Vagina (tissue), 2 donors: ENCODE measurements at regions not wholly inside any gene's neighbourhood (a gene's known extent, or its start where the extent isn't known, plus 50 kb on each side); places are given as distances from the start of the nearest gene placed in this dataset.

Source experiments
- DNase-seq, 2 donors: peaks; one replicate each; pipeline ENCODE4 v3.0.0-alpha.2; 2017; ENCODE audit errors: extremely low spot score in 2 of 2
- H3K27ac ChIP-seq: fragments of 200-600 bp; sonication (generic); one replicate; pipeline ENCODE4 v1.5.1; 2019
- H3K27me3 ChIP-seq: fragments of 200-600 bp; sonication (generic); one replicate; pipeline ENCODE4 v1.5.1; 2019
- H3K36me3 ChIP-seq, 2 donors: fragments of 200-600 bp; sonication (generic); one replicate each; pipeline ENCODE4 v1.5.1; 2017 to 2019
- H3K4me1 ChIP-seq: fragments of 200-600 bp; sonication (generic); one replicate; pipeline ENCODE4 v1.5.1; 2019
- H3K4me3 ChIP-seq, 2 donors: fragments of 200-600 bp; sonication (generic); 1 replicate in 1 of 2; 2 replicates in 1 of 2; pipeline ENCODE4 v1.5.1; 2016 to 2019
- H3K9me3 ChIP-seq: fragments of 200-600 bp; sonication (generic); one replicate; pipeline ENCODE4 v1.5.1; 2019
- POLR2A ChIP-seq, 2 donors: fragments of 450-650 bp; IDR thresholded peaks; one replicate each; pipeline ENCODE4 v1.6.1; 2017; ENCODE audit warnings: antibody characterized with exemption in 2 of 2, mild to moderate bottlenecking in 2 of 2, moderate library complexity in 2 of 2
- POLR2AphosphoS5 ChIP-seq, 2 donors: sonication (generic); formaldehyde crosslinking; IDR thresholded peaks; one replicate each; pipeline ENCODE4 v1.9.0; 2017; ENCODE audit warnings: antibody characterized with exemption in 2 of 2, mild to moderate bottlenecking in 2 of 2, low read depth in 1 of 2; ENCODE audit not compliant: insufficient read depth in 1 of 2
- intact Hi-C: fragments of 100-400 bp; cut with DNase I; formaldehyde crosslinking; loops from one replicate; pipeline ENCODE4 v1.15.1; 2023
- TF ChIP-seq, protein P1 (sequence below), 3 experiments: fragments of 450-650 bp in 2 of 3; fragments of 200-600 bp in 1 of 3; sonication (generic) in 1 of 3; IDR thresholded peaks; one replicate each; pipeline ENCODE4 v1.5.1; 2017 to 2019; ENCODE audit warnings: antibody characterized with exemption in 3 of 3, mild to moderate bottlenecking in 2 of 3, moderate library complexity in 2 of 3

DNA sequence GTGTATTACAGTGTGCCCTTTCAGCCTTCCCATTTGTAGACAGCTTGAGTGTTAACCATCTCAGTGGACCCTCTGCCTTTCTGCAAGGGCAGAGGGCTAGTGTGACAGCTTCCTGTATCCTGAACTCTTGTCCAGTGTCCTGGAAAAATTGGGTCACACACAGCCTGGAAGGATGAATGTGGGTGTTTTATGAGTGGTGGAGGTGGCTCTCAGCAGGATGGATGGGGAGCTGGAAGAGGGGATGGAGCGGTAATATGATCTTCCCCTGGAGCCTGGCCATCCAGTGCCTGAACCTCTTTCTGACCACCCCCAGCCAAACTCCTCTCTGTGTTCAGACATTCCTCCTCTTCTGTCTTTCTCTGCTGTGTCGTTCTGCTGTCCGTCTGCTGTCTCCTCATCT lies 113.0 kb downstream of the KIF4B start:
- no peaks in the 10 kb centered on the region for H3K36me3 ChIP-seq
- TF ChIP-seq POLR2A (IDR thresholded peaks at IDR 0.05) (no peak), POLR2AphosphoS5 (IDR thresholded peaks at IDR 0.05; ENCODE audit: insufficient read depth in 1 of 2, low read depth in 1 of 2) (no peak)
- TF ChIP-seq, protein P1, sequence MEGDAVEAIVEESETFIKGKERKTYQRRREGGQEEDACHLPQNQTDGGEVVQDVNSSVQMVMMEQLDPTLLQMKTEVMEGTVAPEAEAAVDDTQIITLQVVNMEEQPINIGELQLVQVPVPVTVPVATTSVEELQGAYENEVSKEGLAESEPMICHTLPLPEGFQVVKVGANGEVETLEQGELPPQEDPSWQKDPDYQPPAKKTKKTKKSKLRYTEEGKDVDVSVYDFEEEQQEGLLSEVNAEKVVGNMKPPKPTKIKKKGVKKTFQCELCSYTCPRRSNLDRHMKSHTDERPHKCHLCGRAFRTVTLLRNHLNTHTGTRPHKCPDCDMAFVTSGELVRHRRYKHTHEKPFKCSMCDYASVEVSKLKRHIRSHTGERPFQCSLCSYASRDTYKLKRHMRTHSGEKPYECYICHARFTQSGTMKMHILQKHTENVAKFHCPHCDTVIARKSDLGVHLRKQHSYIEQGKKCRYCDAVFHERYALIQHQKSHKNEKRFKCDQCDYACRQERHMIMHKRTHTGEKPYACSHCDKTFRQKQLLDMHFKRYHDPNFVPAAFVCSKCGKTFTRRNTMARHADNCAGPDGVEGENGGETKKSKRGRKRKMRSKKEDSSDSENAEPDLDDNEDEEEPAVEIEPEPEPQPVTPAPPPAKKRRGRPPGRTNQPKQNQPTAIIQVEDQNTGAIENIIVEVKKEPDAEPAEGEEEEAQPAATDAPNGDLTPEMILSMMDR (IDR thresholded peaks at IDR 0.05): no peak
- H3K27me3 ChIP-seq: no peaks in the 10 kb centered on the region
- H3K4me3 ChIP-seq: no peak overlapping the region
- intact Hi-C loops: no loop called here
- DNase-seq: no peak
- no peaks in the 10 kb centered on the region for H3K9me3 ChIP-seq
- H3K27ac ChIP-seq: no peak overlapping the region
- H3K4me1 ChIP-seq: no peaks in the 10 kb centered on the region

- Histone ChIP-seq H3K4me3 (no peak overlapping the region), H3K9me3 (no peaks in the 10 kb centered on the region), H3K27me3 (no peaks in the 10 kb centered on the region), H3K36me3 (no peaks in the 10 kb centered on the region), H3K4me1 (no peaks in the 10 kb centered on the region), H3K27ac (no peak overlapping the region)
- no peak for DNase-seq
- intact Hi-C loops: no loop called here
- no peak for TF ChIP-seq POLR2A (IDR thresholded peaks at IDR 0.05)
- no peak for TF ChIP-seq POLR2AphosphoS5 (IDR thresholded peaks at IDR 0.05; ENCODE audit: insufficient read depth in 1 of 2, low read depth in 1 of 2)
- TF ChIP-seq, protein P1 (IDR thresholded peaks at IDR 0.05): no peak
Observed at GRCh38 chr5:155127552-155127951, 114.0 kb downstream of the KIF4B start.

DNA sequence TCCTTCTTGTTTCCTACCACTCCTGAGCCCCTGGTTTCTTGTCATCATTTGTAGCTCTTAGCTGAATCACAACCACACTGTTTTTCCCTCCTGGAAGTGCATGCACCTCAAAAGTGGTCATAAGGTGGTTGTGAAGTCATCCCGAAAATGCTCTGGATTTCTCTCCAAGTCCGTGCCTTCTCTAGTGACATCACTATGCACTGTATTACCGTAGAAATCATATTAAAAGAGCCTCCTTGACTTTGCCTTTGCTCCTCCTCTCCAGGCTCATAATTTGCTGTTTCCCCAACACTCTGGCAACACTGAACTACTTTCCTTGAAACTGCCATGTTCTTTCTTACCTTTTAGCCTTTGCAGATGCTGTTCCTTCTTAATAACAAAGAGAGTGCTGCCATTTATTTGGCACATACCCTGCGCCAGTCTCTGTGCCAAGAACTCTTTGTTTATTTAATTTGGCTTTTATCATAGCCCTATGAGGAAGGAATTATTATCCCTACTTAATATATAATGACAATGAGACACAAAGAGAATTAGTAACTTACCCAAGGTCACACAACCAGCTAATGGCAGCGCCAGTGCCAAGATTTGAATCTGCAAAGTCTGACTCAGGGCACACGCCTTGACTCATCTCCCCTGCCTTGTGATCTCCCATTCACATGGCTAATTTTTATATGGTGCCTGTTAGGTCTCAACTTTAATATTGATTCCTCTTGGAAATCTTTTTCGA lies 115.4 kb downstream of the KIF4B start:
- intact Hi-C loops: no loop called here
- no peaks in the 10 kb centered on the region for H3K4me1 ChIP-seq
- no peak overlapping the region for H3K27ac ChIP-seq
- TF ChIP-seq POLR2A (IDR thresholded peaks at IDR 0.05): no peak
- TF ChIP-seq, protein P1 (IDR thresholded peaks at IDR 0.05): no peak
- no peak for TF ChIP-seq POLR2AphosphoS5 (IDR thresholded peaks at IDR 0.05; ENCODE audit: insufficient read depth in 1 of 2, low read depth in 1 of 2)
- H3K27me3 ChIP-seq: no peaks in the 10 kb centered on the region
- no peaks in the 10 kb centered on the region for H3K9me3 ChIP-seq
- DNase-seq: no peak
- no peak overlapping the region for H3K4me3 ChIP-seq
- H3K36me3 ChIP-seq: no peaks in the 10 kb centered on the region

- Histone ChIP-seq H3K4me1 (no peaks in the 10 kb centered on the region), H3K36me3 (no peaks in the 10 kb centered on the region), H3K9me3 (no peaks in the 10 kb centered on the region), H3K27ac (no peak overlapping the region), H3K27me3 (no peaks in the 10 kb centered on the region), H3K4me3 (no peak overlapping the region)
- intact Hi-C loops: no loop called here
- TF ChIP-seq, protein P1 (IDR thresholded peaks at IDR 0.05): no peak
- TF ChIP-seq POLR2A (IDR thresholded peaks at IDR 0.05): no peak
- TF ChIP-seq POLR2AphosphoS5 (IDR thresholded peaks at IDR 0.05; ENCODE audit: insufficient read depth in 1 of 2, low read depth in 1 of 2): no peak
- no peak for DNase-seq
Observed at GRCh38 chr5:155129513-155129880, 115.9 kb downstream of the KIF4B start.

DNA sequence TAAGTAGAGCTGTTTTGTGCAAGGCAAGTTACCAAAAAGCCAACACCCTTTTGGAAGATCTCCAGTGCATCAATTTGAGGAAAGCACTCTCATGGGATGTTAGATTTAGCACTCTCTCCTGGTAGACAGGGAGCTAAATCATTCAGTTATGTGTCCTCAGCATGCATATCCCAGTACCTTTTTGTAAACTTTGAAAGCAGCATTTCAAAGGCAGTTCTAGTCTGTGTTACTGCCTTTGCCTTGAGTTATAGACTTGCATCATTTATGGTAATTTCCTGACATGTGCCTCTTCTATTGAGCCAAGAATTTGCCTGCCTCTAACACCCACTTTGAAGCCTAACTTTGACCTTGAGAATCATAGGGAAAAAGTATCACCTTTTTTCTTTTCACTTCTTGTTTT lies 120.6 kb downstream of the KIF4B start:
- intact Hi-C loops: no loop called here
- Histone ChIP-seq H3K9me3 (no peaks in the 10 kb centered on the region), H3K4me1 (no peaks in the 10 kb centered on the region), H3K4me3 (no peak overlapping the region), H3K36me3 (no peaks in the 10 kb centered on the region), H3K27me3 (no peaks in the 10 kb centered on the region), H3K27ac (no peak overlapping the region)
- no peak for DNase-seq
- TF ChIP-seq POLR2AphosphoS5 (IDR thresholded peaks at IDR 0.05; ENCODE audit: insufficient read depth in 1 of 2, low read depth in 1 of 2) (no peak), POLR2A (IDR thresholded peaks at IDR 0.05) (no peak)
- TF ChIP-seq, protein P1 (IDR thresholded peaks at IDR 0.05): no peak
